ENCODE measurements at regions not wholly inside any gene's neighbourhood (a gene's known extent, or its start where the extent isn't known, plus 50 kb on each side); places are given as distances from the start of the nearest gene placed in this dataset.
A peak's percentile ranks its signal among the peaks of the same experiment; 100 is the strongest.

GRCh38 chr9:99746406-99746805, 75.3 kb upstream of the NR4A3 start:
- TF ChIP-seq POLR2AphosphoS5 (IDR thresholded peaks at IDR 0.05; ENCODE audit: low read depth, low read length) (no peak), PAX5 (IDR thresholded peaks at IDR 0.05; ENCODE audit: insufficient read depth, low read length, severe bottlenecking) (no peak), POLR2A (IDR thresholded peaks at IDR 0.05; ENCODE audit: low read depth, low read length) (no peak), TAF1 (IDR thresholded peaks at IDR 0.05; ENCODE audit: low read depth, low read length) (no peak), SPI1 (IDR thresholded peaks at IDR 0.05; ENCODE audit: low read depth, low read length) (peak; percentile 59), POU2F2 (IDR thresholded peaks at IDR 0.05; ENCODE audit: low read depth, low read length) (no peak)

Data from GM12891 (cell line).